ENCODE measurements at regions not wholly inside any gene's neighbourhood (a gene's known extent, or its start where the extent isn't known, plus 50 kb on each side); places are given as distances from the start of the nearest gene placed in this dataset.
"Not testable (repeated sequence)": the region's sequence is repeated elsewhere in the genome, so short reads cannot be mapped to it uniquely, and the experiment has no call there.

DNA sequence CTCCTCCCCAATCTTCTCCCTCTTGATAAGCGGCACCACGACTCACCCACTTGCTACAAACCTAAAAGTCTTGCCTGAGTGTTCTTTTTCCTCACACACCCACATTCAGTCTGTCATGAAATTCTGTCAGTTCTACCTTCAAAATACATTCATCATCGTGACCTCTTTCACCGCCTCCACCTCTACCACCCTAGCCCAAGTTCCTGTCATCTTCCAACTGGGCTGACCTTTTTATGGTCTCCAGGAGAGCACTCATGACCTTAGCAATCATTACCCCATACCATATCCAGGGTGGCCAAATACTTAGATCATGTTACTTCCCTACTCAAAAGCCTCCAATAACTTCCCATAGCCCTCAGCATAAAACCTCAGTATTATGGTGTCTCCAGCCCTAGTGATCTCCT is 110.4 kb upstream of the TSC22D1 start:
- H2AFZ ChIP-seq (ENCODE audit: low read depth, low read length) = no peak overlapping the region
- H3K4me3 ChIP-seq (ENCODE audit: low read length) = no peak overlapping the region
- no peaks in the 10 kb centered on the region for H3K27me3 ChIP-seq (ENCODE audit: insufficient read depth, low read length)
- no peaks in the 10 kb centered on the region for H3K36me3 ChIP-seq (ENCODE audit: insufficient read depth, low read length)
- H3K4me1 ChIP-seq (ENCODE audit: insufficient read depth, low read length) = no peaks in the 10 kb centered on the region
- H3K9me3 ChIP-seq (ENCODE audit: low read length) = no peaks in the 10 kb centered on the region

DNA sequence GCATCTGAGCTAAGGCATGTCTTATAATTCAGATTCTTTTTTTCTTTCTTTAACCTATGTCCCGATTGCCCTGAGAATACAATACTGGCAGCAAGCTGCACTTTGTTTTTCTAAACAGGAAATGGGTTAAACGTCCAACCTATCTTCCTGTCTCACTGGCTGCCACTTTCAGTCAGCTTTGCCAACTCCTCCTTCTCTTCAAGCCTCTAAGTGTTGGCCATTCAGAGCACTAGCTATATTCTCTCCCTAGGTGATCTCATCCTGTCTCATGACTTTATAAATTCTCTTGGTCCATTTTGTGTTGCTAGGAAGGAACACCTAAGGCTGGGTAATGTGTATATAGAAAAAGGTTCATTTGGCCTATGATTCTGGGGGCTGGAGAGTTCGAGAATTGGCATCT is 109.5 kb upstream of the TSC22D1 start:
- no peaks in the 10 kb centered on the region for H3K9me3 ChIP-seq (ENCODE audit: low read length)
- no peaks in the 10 kb centered on the region for H3K36me3 ChIP-seq (ENCODE audit: insufficient read depth, low read length)

DNA sequence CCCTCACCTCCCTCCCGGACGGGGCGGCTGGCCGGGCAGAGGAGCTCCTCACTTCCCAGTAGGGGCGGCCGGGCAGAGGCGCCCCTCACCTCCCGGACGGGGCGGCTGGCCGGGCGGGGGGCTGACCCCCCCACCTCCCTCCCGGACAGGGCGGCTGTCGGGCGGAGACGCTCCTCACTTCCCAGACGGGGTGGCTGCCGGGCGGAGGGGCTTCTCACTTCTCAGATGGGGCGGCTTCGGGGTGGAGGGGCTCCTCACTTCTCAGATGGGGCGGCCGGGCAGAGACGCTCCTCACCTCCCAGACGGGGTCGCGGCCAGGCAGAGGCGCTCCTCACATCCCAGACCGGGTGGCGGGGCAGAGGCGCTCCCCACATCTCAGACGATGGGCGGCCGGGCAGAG is 106.3 kb upstream of the TSC22D1 start:
- H3K4me1 ChIP-seq (ENCODE audit: insufficient read depth, low read length); H3K27me3 ChIP-seq (ENCODE audit: insufficient read depth, low read length); H3K36me3 ChIP-seq (ENCODE audit: insufficient read depth, low read length); H3K9me3 ChIP-seq (ENCODE audit: low read length); H2AFZ ChIP-seq (ENCODE audit: low read depth, low read length); H3K4me3 ChIP-seq (ENCODE audit: low read length): not testable (repeated sequence)

More for the DNA sequence above, 109.5 kb upstream of the TSC22D1 start:
- Histone ChIP-seq H3K27me3 (ENCODE audit: insufficient read depth, low read length) (no peaks in the 10 kb centered on the region), H3K4me3 (ENCODE audit: low read length) (no peak overlapping the region), H3K4me1 (ENCODE audit: insufficient read depth, low read length) (no peaks in the 10 kb centered on the region), H2AFZ (ENCODE audit: low read depth, low read length) (no peak overlapping the region)

DNA sequence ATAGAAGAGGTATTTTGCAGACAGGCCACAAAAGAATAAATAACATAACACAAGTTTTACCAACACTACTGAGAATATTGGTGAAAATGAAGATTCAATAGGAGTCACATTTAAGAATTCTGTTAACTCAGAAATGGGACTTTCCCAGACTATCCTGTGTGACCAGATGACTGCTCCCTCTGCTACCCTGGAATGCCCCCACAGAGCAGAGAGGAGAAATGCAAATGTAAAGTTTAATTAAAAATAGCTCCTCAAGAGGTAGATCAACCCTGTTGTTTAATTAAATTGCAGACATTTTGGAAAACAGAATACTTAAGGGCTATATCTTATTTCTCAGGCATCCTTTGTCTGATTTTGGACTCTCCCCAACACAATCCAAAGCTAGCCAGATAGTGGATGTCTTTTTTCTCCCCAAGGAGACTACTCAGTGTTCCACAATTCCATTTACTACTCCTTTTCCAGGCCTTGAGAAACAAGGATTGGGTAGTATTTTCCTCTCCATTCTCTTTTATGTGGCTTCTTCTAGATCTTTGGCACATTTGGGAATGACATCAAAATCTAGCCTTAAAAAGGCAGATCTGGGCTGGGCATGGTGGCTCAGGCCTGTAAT is 104.7 kb upstream of the TSC22D1 start:
- H3K4me1 ChIP-seq (ENCODE audit: insufficient read depth, low read length) = no peaks in the 10 kb centered on the region
- no peaks in the 10 kb centered on the region for H3K27me3 ChIP-seq (ENCODE audit: insufficient read depth, low read length)
- H3K9me3 ChIP-seq (ENCODE audit: low read length) = no peaks in the 10 kb centered on the region
- H2AFZ ChIP-seq (ENCODE audit: low read depth, low read length) = no peak overlapping the region
- H3K36me3 ChIP-seq (ENCODE audit: insufficient read depth, low read length) = no peaks in the 10 kb centered on the region
- no peak overlapping the region for H3K4me3 ChIP-seq (ENCODE audit: low read length)

DNA sequence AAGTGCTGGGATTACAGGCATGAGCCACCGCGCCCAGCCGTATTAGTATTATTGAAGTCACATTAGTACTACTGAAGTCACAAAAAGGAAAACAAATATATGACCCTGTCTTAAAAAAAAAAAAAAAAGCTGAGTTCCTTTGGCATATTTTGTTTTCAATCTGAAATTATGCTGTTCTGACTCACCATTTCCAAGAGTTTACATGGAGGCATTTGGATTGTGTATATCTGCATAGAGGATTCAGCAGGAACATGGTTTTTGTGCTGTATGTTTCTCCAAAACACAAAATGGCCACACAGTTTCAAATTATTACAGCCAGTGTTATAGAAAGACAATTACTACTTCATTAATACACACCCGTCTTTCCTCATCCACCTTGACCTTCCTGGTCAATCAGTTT is 103.5 kb upstream of the TSC22D1 start:
- H3K4me3 ChIP-seq (ENCODE audit: low read length) = no peak overlapping the region
- no peaks in the 10 kb centered on the region for H3K4me1 ChIP-seq (ENCODE audit: insufficient read depth, low read length)
- H2AFZ ChIP-seq (ENCODE audit: low read depth, low read length) = no peak overlapping the region
- H3K9me3 ChIP-seq (ENCODE audit: low read length) = no peaks in the 10 kb centered on the region
- no peaks in the 10 kb centered on the region for H3K27me3 ChIP-seq (ENCODE audit: insufficient read depth, low read length)
- H3K36me3 ChIP-seq (ENCODE audit: insufficient read depth, low read length) = no peaks in the 10 kb centered on the region

DNA sequence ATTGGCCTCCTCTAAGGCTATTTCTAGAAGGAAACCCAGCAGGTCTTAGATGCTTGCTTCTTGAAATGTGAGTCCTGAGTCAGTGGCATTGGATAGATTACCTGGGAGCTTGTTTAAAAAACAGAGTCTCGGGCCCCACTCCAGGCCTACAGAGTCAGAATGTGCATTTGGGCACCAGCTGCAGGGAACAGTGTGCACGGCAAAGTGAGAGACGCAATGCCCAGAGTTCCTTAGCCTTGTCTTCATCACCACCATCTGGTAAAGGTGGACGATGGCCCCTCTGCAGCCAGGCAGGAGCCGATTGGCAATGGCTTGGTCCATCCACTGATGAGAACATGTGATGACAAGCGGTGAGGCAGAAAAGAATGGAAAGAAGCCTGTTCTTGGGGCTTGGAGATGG is 102.1 kb upstream of the TSC22D1 start:
- no peak overlapping the region for H3K4me3 ChIP-seq (ENCODE audit: low read length)

DNA sequence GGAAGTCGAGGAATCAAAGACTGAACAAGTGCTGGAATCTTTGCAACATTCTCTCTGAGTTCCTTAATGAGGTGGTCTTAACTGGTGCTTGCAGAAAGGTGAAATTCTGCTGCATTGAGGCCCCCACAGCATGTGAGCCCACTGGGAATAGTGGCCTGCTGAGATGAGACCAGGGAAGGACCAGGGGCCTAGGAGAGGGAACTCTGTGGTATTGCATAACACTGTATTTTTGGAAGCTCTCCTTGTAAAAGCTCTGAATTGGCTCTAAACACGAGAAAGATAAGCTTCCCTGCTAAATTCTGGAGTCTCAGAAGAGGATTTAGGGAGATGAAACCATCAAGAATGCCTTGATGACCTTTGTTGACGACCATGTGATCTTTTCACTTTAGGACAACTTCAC is 100.4 kb upstream of the TSC22D1 start:
- H3K9me3 ChIP-seq (ENCODE audit: low read length) = no peaks in the 10 kb centered on the region
- no peak overlapping the region for H2AFZ ChIP-seq (ENCODE audit: low read depth, low read length)
- H3K4me1 ChIP-seq (ENCODE audit: insufficient read depth, low read length) = no peaks in the 10 kb centered on the region
- no peaks in the 10 kb centered on the region for H3K27me3 ChIP-seq (ENCODE audit: insufficient read depth, low read length)
- no peaks in the 10 kb centered on the region for H3K36me3 ChIP-seq (ENCODE audit: insufficient read depth, low read length)
- H3K4me3 ChIP-seq (ENCODE audit: low read length) = no peak overlapping the region

More for the DNA sequence above, 102.1 kb upstream of the TSC22D1 start:
- H3K9me3 ChIP-seq (ENCODE audit: low read length) = no peaks in the 10 kb centered on the region
- no peaks in the 10 kb centered on the region for H3K36me3 ChIP-seq (ENCODE audit: insufficient read depth, low read length)
- no peaks in the 10 kb centered on the region for H3K4me1 ChIP-seq (ENCODE audit: insufficient read depth, low read length)
- H3K27me3 ChIP-seq (ENCODE audit: insufficient read depth, low read length) = no peaks in the 10 kb centered on the region
- no peak overlapping the region for H2AFZ ChIP-seq (ENCODE audit: low read depth, low read length)

DNA sequence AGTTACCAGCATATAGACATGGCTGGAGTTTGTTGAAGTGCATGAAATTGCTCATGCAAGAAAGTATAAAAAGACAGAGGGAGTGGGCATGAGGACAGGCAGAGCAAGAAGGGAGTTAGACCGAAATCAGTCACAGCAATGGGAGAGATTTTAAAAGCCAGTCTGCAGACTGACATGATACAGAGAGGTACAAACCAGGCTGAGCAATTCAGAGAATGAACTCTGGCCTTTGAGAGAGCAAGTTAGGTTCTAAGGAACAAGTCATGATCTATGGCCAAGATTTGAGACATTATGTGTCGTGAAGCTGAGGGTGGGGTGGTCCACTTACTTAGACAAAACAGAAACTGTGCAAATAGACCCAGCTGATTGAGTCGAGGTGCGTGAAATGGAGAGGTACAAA is 93.4 kb upstream of the TSC22D1 start:
- Histone ChIP-seq H3K4me3 (ENCODE audit: low read length) (no peak overlapping the region), H3K36me3 (ENCODE audit: insufficient read depth, low read length) (no peaks in the 10 kb centered on the region), H3K4me1 (ENCODE audit: insufficient read depth, low read length) (peaks cover 12% of the 10 kb centered on the region), H2AFZ (ENCODE audit: low read depth, low read length) (no peak overlapping the region), H3K27me3 (ENCODE audit: insufficient read depth, low read length) (no peaks in the 10 kb centered on the region), H3K9me3 (ENCODE audit: low read length) (peaks cover 2% of the 10 kb centered on the region)

DNA sequence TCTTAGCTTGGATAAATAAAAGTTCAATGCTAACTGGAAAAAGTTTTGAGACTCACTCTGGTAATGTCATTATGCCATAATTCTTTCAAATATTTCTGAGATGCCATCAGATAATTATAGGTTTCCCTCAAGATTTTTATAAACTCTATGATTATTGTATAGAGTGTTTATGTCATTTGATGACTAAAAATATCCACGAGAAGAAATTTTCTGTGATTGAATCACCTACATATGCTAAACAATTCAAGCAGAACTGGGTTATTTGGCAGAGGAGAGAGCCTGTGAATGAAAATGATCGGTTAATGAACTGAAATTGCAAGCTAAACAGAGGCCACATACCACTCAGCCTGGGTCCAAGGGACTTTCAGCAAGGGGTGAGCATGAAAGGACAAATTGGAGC is 92.6 kb upstream of the TSC22D1 start:
- Histone ChIP-seq H3K36me3 (ENCODE audit: insufficient read depth, low read length) (no peaks in the 10 kb centered on the region), H3K4me3 (ENCODE audit: low read length) (no peak overlapping the region), H3K4me1 (ENCODE audit: insufficient read depth, low read length) (peaks cover 12% of the 10 kb centered on the region), H3K27me3 (ENCODE audit: insufficient read depth, low read length) (no peaks in the 10 kb centered on the region), H3K9me3 (ENCODE audit: low read length) (peaks cover 2% of the 10 kb centered on the region), H2AFZ (ENCODE audit: low read depth, low read length) (no peak overlapping the region)

DNA sequence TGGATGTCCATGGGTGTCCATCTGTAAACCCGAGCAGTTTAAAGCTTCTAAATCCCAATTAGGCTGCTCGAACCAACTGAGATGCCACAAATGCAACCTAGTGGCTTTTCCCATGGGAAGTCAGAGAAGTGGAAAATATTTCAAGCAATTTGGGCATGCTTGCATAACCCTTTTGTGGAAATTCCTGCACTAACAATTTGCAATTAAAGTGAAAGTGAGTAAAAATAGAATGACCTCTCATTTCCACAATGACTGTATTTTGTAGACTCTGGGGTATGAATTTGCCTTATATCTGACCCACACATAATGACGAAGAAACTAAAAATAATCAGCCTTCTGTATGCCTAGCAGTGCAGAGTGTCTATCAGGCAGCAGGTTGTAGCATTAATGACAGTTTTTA is 91.8 kb upstream of the TSC22D1 start:
- H3K4me3 ChIP-seq (ENCODE audit: low read length) = no peak overlapping the region

DNA sequence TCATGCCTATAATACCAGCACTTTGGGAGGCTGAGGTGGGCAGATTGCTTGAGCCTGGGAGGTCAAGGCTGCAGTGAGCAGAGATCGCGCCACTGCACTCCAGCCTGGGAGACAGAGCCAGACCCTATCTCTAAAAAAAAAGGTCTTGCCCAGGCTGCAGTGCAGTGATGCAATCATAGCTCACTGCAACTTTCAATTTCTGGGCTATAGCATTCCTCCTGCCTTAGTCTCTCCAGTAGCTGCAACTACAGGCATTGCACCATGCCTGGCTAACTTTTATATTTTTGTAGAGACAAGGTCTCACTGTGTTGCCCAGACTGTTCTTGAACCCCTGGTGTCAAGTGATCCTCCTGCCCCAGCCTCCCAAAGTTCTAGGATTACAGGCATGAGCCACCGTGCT is 90.4 kb upstream of the TSC22D1 start:
- H3K4me1 ChIP-seq (ENCODE audit: insufficient read depth, low read length) = peaks cover 12% of the 10 kb centered on the region
- H3K9me3 ChIP-seq (ENCODE audit: low read length); H3K27me3 ChIP-seq (ENCODE audit: insufficient read depth, low read length); H3K36me3 ChIP-seq (ENCODE audit: insufficient read depth, low read length); H3K4me3 ChIP-seq (ENCODE audit: low read length); H2AFZ ChIP-seq (ENCODE audit: low read depth, low read length): not testable (repeated sequence)

More for the DNA sequence above, 91.8 kb upstream of the TSC22D1 start:
- H3K4me1 ChIP-seq (ENCODE audit: insufficient read depth, low read length) = peaks cover 12% of the 10 kb centered on the region
- no peaks in the 10 kb centered on the region for H3K27me3 ChIP-seq (ENCODE audit: insufficient read depth, low read length)
- no peak overlapping the region for H2AFZ ChIP-seq (ENCODE audit: low read depth, low read length)
- H3K36me3 ChIP-seq (ENCODE audit: insufficient read depth, low read length) = no peaks in the 10 kb centered on the region
- peaks cover 2% of the 10 kb centered on the region for H3K9me3 ChIP-seq (ENCODE audit: low read length)

DNA sequence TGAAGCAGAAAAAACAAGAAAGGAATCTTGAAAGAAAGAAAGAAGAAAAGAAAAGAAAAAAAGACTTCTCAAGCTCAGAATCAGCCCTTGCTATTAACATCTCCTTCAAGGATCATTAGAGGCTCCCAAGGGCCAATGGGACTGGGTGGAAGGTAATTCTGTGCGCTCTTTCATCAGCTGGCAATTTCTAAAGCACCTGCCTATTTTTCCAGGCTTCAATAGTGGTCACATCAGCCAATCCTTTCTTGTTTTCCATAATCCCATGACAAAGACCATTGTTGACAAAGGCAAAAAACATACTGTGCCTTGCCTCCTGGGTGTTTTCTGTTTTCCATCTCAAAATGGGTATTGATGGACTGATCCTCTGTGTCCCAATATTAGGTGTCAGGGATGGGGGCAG is 88.2 kb upstream of the TSC22D1 start:
- Histone ChIP-seq H3K36me3 (ENCODE audit: insufficient read depth, low read length) (no peaks in the 10 kb centered on the region), H3K9me3 (ENCODE audit: low read length) (no peaks in the 10 kb centered on the region), H3K4me1 (ENCODE audit: insufficient read depth, low read length) (peaks cover 12% of the 10 kb centered on the region), H2AFZ (ENCODE audit: low read depth, low read length) (no peak overlapping the region), H3K27me3 (ENCODE audit: insufficient read depth, low read length) (no peaks in the 10 kb centered on the region), H3K4me3 (ENCODE audit: low read length) (no peak overlapping the region)

DNA sequence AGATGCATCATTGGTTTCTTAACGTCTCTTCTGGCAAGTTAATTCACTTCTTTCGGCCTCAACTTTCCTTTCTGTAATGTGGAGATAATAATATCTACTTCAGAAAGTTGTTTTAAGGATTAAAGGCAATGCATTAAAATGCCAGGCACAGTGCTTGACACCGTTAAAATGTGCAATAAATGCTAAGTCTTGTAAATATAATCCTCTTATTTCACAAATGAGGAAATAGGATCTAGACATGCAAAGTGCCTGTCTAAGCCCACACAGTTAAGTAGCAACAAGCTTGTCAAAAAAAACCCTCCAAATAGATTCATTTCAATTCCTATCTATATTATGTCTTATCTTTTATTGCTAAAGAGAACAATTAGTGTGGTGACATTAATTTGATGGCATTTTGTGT is 86.4 kb upstream of the TSC22D1 start:
- H3K27me3 ChIP-seq (ENCODE audit: insufficient read depth, low read length) = no peaks in the 10 kb centered on the region
- peaks cover 2% of the 10 kb centered on the region for H3K4me1 ChIP-seq (ENCODE audit: insufficient read depth, low read length)
- H3K4me3 ChIP-seq (ENCODE audit: low read length) = no peak overlapping the region
- no peak overlapping the region for H2AFZ ChIP-seq (ENCODE audit: low read depth, low read length)
- H3K36me3 ChIP-seq (ENCODE audit: insufficient read depth, low read length) = no peaks in the 10 kb centered on the region
- no peaks in the 10 kb centered on the region for H3K9me3 ChIP-seq (ENCODE audit: low read length)

DNA sequence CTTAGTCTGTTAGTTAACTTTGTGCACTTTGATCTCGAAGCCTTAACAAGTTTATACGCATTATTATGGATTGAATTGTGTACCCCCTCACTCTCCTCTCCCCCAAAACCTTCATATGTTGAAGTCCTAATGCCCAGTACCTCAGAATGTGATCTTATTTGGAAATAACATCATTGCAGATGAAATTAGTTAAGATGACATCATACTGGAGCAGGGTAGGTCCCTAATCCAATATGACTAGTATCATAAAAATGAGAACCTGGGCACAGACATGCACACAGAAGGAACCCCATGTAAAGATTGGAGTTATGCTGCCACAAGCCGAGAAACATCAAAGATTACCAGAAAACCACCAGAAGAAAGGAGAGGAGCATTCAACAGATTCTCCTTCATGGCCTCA is 85.8 kb upstream of the TSC22D1 start:
- Histone ChIP-seq H3K27me3 (ENCODE audit: insufficient read depth, low read length) (no peaks in the 10 kb centered on the region), H3K4me3 (ENCODE audit: low read length) (no peak overlapping the region), H3K4me1 (ENCODE audit: insufficient read depth, low read length) (no peaks in the 10 kb centered on the region), H2AFZ (ENCODE audit: low read depth, low read length) (no peak overlapping the region), H3K9me3 (ENCODE audit: low read length) (no peaks in the 10 kb centered on the region), H3K36me3 (ENCODE audit: insufficient read depth, low read length) (no peaks in the 10 kb centered on the region)

All from neuron (in vitro differentiated cells).